Ishikawa (cell line): ENCODE measurements at regions not wholly inside any gene's neighbourhood (a gene's known extent, or its start where the extent isn't known, plus 50 kb on each side); places are given as distances from the start of the nearest gene placed in this dataset.

Source experiments
- CEBPB ChIP-seq: IDR thresholded peaks from 2 replicates; pipeline ENCODE4 v1.6.1; 2012
- CREB1 ChIP-seq: IDR thresholded peaks from 2 replicates; pipeline ENCODE4 v1.6.1; 2012; ENCODE audit warnings: low read depth
- EGR1 ChIP-seq: IDR thresholded peaks from 2 replicates; pipeline ENCODE4 v1.6.1; 2012
- EP300 ChIP-seq: IDR thresholded peaks from 2 replicates; pipeline ENCODE4 v1.6.1; 2012; ENCODE audit warnings: borderline replicate concordance
- FOXM1 ChIP-seq: IDR thresholded peaks from 2 replicates; pipeline ENCODE4 v1.6.1; 2012; ENCODE audit warnings: low read depth, borderline replicate concordance
- MAX ChIP-seq: IDR thresholded peaks from 2 replicates; pipeline ENCODE4 v1.6.1; 2012
- NFIC ChIP-seq: IDR thresholded peaks from 2 replicates; pipeline ENCODE4 v1.6.1; 2012
- RAD21 ChIP-seq: IDR thresholded peaks from 2 replicates; pipeline ENCODE4 v1.6.1; 2012; ENCODE audit warnings: low read depth
- REST ChIP-seq: IDR thresholded peaks from 2 replicates; pipeline ENCODE4 v1.6.1; 2012; ENCODE audit warnings: low read depth, mild to moderate bottlenecking
- TAF1 ChIP-seq: IDR thresholded peaks from 2 replicates; pipeline ENCODE4 v1.6.1; 2012; ENCODE audit warnings: low read depth, mild to moderate bottlenecking
- TCF12 ChIP-seq: IDR thresholded peaks from 2 replicates; pipeline ENCODE4 v1.6.1; 2012; ENCODE audit warnings: low read depth
- TEAD4 ChIP-seq: IDR thresholded peaks from 2 replicates; pipeline ENCODE4 v1.6.1; 2012
- USF1 ChIP-seq: IDR thresholded peaks from 2 replicates; pipeline ENCODE4 v1.6.1; 2012
- YY1 ChIP-seq: IDR thresholded peaks from 2 replicates; pipeline ENCODE4 v1.6.1; 2012; ENCODE audit warnings: low read depth
- ZBTB7A ChIP-seq: IDR thresholded peaks from 2 replicates; pipeline ENCODE4 v1.6.1; 2012; ENCODE audit warnings: low read depth

GRCh38 chr2:76197428-76197827, 486.7 kb upstream of the GCFC2 start:
- TF ChIP-seq MAX = no peak

- TF ChIP-seq CREB1 = no peak
- no peak for TF ChIP-seq EGR1
- TF ChIP-seq REST = no peak
- TF ChIP-seq TEAD4 = no peak
- TF ChIP-seq FOXM1 = no peak
- no peak for TF ChIP-seq NFIC
- TF ChIP-seq TAF1 = no peak
These were observed 483.5 kb upstream of the GCFC2 start for GRCh38 chr2:76194031-76194775.

- TF ChIP-seq RAD21 (no peak), CEBPB (no peak), ZBTB7A (no peak), TAF1 (no peak)
These were observed 482.4 kb upstream of the GCFC2 start for GRCh38 chr2:76193089-76193488.

- TF ChIP-seq RAD21 = no peak
- TF ChIP-seq YY1 = no peak
- TF ChIP-seq TCF12 = no peak
- TF ChIP-seq ZBTB7A = no peak
- TF ChIP-seq MAX = no peak
- no peak for TF ChIP-seq TAF1
- TF ChIP-seq REST = no peak
- no peak for TF ChIP-seq USF1
- no peak for TF ChIP-seq CREB1
- TF ChIP-seq EP300 = no peak
- no peak for TF ChIP-seq CEBPB
- TF ChIP-seq NFIC = no peak
- no peak for TF ChIP-seq TEAD4
- no peak for TF ChIP-seq EGR1
- no peak for TF ChIP-seq FOXM1
These were observed 477.8 kb upstream of the GCFC2 start for GRCh38 chr2:76188334-76189008.

- TF ChIP-seq USF1 (no peak), YY1 (no peak), CEBPB (no peak), CREB1 (no peak), EP300 (no peak), NFIC (no peak), TAF1 (no peak), EGR1 (no peak), MAX (no peak), ZBTB7A (no peak), TEAD4 (no peak), TCF12 (no peak), REST (no peak), FOXM1 (no peak), RAD21 (no peak)
These were observed 476.7 kb upstream of the GCFC2 start for GRCh38 chr2:76187415-76187814.
